IMR-90 (cell line): ENCODE measurements at regions not wholly inside any gene's neighbourhood (a gene's known extent, or its start where the extent isn't known, plus 50 kb on each side); places are given as distances from the start of the nearest gene placed in this dataset.

Experiments used
- ATAC-seq: fragments of 200-7000 bp; cut with Tn5 transposase; 2 replicates; pipeline ENCODE4 v1.9.1; 2020; ENCODE audit warnings: low read depth, mild to moderate bottlenecking, moderate library complexity
- BruUV-seq: library from RNA; stranded (reverse); fragments of 400-500 nt; replicated peaks from 2 replicates; lab custom pipeline; 2021; lab: Mats Ljungman, UMichigan
- CTCF ChIA-PET: fragments of 300-600 bp; formaldehyde crosslinking; extraction: SDS; loops from one replicate; lab custom pipeline; 2021; ENCODE audit warnings: antibody characterized with exemption; lab: Yijun Ruan, JAX
- POLR2A ChIA-PET: fragments of 300-600 bp; sonication (Branson Sonifier 250); formaldehyde crosslinking; loops from one replicate; lab custom pipeline; 2022; ENCODE audit warnings: antibody characterized with exemption; ENCODE audit not compliant: unreplicated experiment; lab: Charles Lee
- DNase-seq: peaks from one replicate; pipeline ENCODE4 v3.0.0; 2013
- H2AFZ ChIP-seq: replicated peaks from 2 replicates; pipeline ENCODE3; 2013; ENCODE audit warnings: low read length, mild to moderate bottlenecking; ENCODE audit not compliant: poor library complexity
- H2AK5ac ChIP-seq: 2 replicates; pipeline ENCODE4 v1.6.1; 2013; ENCODE audit warnings: low read depth, low read length, inconsistent platforms
- H2AK9ac ChIP-seq: replicated peaks from 2 replicates; pipeline ENCODE3; 2013; ENCODE audit warnings: mild to moderate bottlenecking, low read depth, low read length, moderate library complexity; ENCODE audit not compliant: poor library complexity
- H2BK120ac ChIP-seq: 2 replicates; pipeline ENCODE4 v1.6.1; 2013; ENCODE audit warnings: low read depth, low read length, inconsistent platforms
- H2BK15ac ChIP-seq: 3 replicates; pipeline ENCODE4 v1.6.1; 2013; ENCODE audit warnings: low read depth, low read length, inconsistent platforms
- H2BK20ac ChIP-seq: 2 replicates; pipeline ENCODE4 v1.6.1; 2013; ENCODE audit warnings: low read depth, mild to moderate bottlenecking, inconsistent platforms, low read length, moderate library complexity
- H2BK5ac ChIP-seq: 2 replicates; pipeline ENCODE4 v1.6.1; 2013; ENCODE audit warnings: mild to moderate bottlenecking, low read depth, low read length, inconsistent platforms; ENCODE audit not compliant: poor library complexity, severe bottlenecking
- H3K14ac ChIP-seq: replicated peaks from 2 replicates; pipeline ENCODE4 v1.6.1; 2013; ENCODE audit warnings: low read depth, low read length, inconsistent platforms
- H3K18ac ChIP-seq: 2 replicates; pipeline ENCODE4 v1.6.1; 2013; ENCODE audit warnings: low read depth, low read length, control low read depth
- H3K23ac ChIP-seq: 2 replicates; pipeline ENCODE4 v1.6.1; 2013; ENCODE audit warnings: low read depth, low read length, inconsistent platforms
- H3K27ac ChIP-seq: 2 replicates; pipeline ENCODE4 v1.5.1; 2013; ENCODE audit warnings: mild to moderate bottlenecking, control low read depth, low read length; ENCODE audit not compliant: insufficient read depth
- H3K27me3 ChIP-seq: 2 replicates; pipeline ENCODE4 v1.6.1; 2013; ENCODE audit warnings: low read length; ENCODE audit not compliant: control insufficient read depth, insufficient read depth
- H3K36me3 ChIP-seq: 2 replicates; pipeline ENCODE4 v1.6.1; 2013; ENCODE audit warnings: low read length, mixed read lengths; ENCODE audit not compliant: control insufficient read depth, insufficient read depth
- H3K4ac ChIP-seq: 2 replicates; pipeline ENCODE4 v1.6.1; 2013; ENCODE audit warnings: low read depth, low read length, inconsistent platforms
- H3K4me1 ChIP-seq: 2 replicates; pipeline ENCODE4 v1.6.1; 2013; ENCODE audit warnings: low read length, mixed read lengths; ENCODE audit not compliant: control insufficient read depth, insufficient read depth
- H3K4me2 ChIP-seq: 2 replicates; pipeline ENCODE4 v1.6.1; 2013; ENCODE audit warnings: low read depth, mild to moderate bottlenecking, control low read depth, low read length, moderate library complexity
- H3K4me3 ChIP-seq: 2 replicates; pipeline ENCODE4 v1.5.1; 2013; ENCODE audit warnings: low read depth, mild to moderate bottlenecking, control low read depth, low read length, moderate library complexity; ENCODE audit not compliant: insufficient read depth
- H3K56ac ChIP-seq: 2 replicates; pipeline ENCODE4 v1.6.1; 2013; ENCODE audit warnings: low read length, inconsistent platforms; ENCODE audit not compliant: insufficient read depth; ENCODE audit errors: extremely low read depth
- H3K79me1 ChIP-seq, 2 experiments: 2 replicates each; pipeline ENCODE4 v1.6.1; 2013; ENCODE audit warnings: low read length in 2 of 2, inconsistent platforms in 1 of 2, low read depth in 1 of 2
- H3K9ac ChIP-seq: 2 replicates; pipeline ENCODE4 v1.6.1; 2013; ENCODE audit warnings: low read depth, low read length, control low read depth
- H3K9me1 ChIP-seq: 2 replicates; pipeline ENCODE4 v1.6.1; 2013; ENCODE audit warnings: low read length, inconsistent platforms; ENCODE audit not compliant: insufficient read depth
- H3K9me3 ChIP-seq: 2 replicates; pipeline ENCODE4 v1.6.1; 2013; ENCODE audit warnings: low read length; ENCODE audit not compliant: control insufficient read depth, insufficient read depth
- H4K20me1 ChIP-seq: 2 replicates; pipeline ENCODE4 v1.6.1; 2013; ENCODE audit warnings: low read length, inconsistent platforms; ENCODE audit not compliant: insufficient read depth
- H4K5ac ChIP-seq: 2 replicates; pipeline ENCODE4 v1.6.1; 2013; ENCODE audit warnings: mild to moderate bottlenecking, low read depth, low read length, control low read depth
- H4K8ac ChIP-seq, 2 experiments: 2 replicates each; pipeline ENCODE4 v1.6.1; 2013; ENCODE audit warnings: low read depth in 2 of 2, low read length in 2 of 2, control low read depth in 1 of 2, inconsistent platforms in 1 of 2
- H4K91ac ChIP-seq: 2 replicates; pipeline ENCODE4 v1.6.1; 2013; ENCODE audit warnings: low read depth, low read length, inconsistent platforms; ENCODE audit not compliant: insufficient read depth
- FOS ChIP-seq: fragments of 150-350 bp; IDR thresholded peaks from 2 replicates; pipeline ENCODE4 v1.6.1; 2016; ENCODE audit warnings: low read depth, low read length
- MAZ ChIP-seq: IDR thresholded peaks from 2 replicates; pipeline ENCODE4 v1.6.1; 2012; ENCODE audit warnings: low read depth, mild to moderate bottlenecking, low read length, improper control_type of control experiment, moderate library complexity, borderline replicate concordance
- MXI1 ChIP-seq: IDR thresholded peaks from 2 replicates; pipeline ENCODE4 v1.6.1; 2012; ENCODE audit warnings: low read depth, mild to moderate bottlenecking, low read length, moderate library complexity, borderline replicate concordance
- POLR2A ChIP-seq: IDR thresholded peaks from 2 replicates; pipeline ENCODE4 v1.6.1; 2012; ENCODE audit warnings: mild to moderate bottlenecking, low read depth, low read length
- RCOR1 ChIP-seq: IDR thresholded peaks from 2 replicates; pipeline ENCODE4 v1.6.1; 2012; ENCODE audit warnings: mild to moderate bottlenecking, low read length, improper control_type of control experiment; ENCODE audit not compliant: insufficient replicate concordance
- USF2 ChIP-seq: fragments of 150-350 bp; IDR thresholded peaks from 2 replicates; pipeline ENCODE4 v1.6.1; 2017; ENCODE audit warnings: mild to moderate bottlenecking, antibody characterized with exemption, low read length, low read depth
- WGBS, 2 experiments: methylation state at CpG; one replicate each; pipeline versions ENCODE4 v1.1.5 to v1.1.7; 2013; ENCODE audit warnings: missing lambda C conversion rate in 2 of 2; ENCODE audit not compliant: insufficient read length in 1 of 2; ENCODE audit errors: extremely low coverage in 2 of 2; 5-methylcytosine and 5-hydroxymethylcytosine counted together
- dilution Hi-C: fragments of 300-500 bp; cut with HindIII; formaldehyde crosslinking; loops from one replicate; pipeline ENCODE4 v1.14.3; 2018; ENCODE audit warnings: low sequenced_read_pairs; ENCODE audit not compliant: unreplicated experiment
- in situ Hi-C: fragments of 300-500 bp; cut with MboI; formaldehyde crosslinking; loops from 3 replicates; pipeline ENCODE4 v1.14.3; 2019; ENCODE audit warnings: low sequenced_read_pairs, inconsistent platforms, mixed read lengths
- intact Hi-C: fragments of 100-400 bp; cut with micrococcal nuclease; formaldehyde crosslinking; loops from 2 replicates; pipeline ENCODE4 v1.10.0; 2022
- TF ChIP-seq, protein P1 (sequence below): fragments of 150-350 bp; IDR thresholded peaks from 2 replicates; pipeline ENCODE4 v1.6.1; 2016; ENCODE audit warnings: low read depth, mild to moderate bottlenecking, low read length, moderate library complexity, borderline replicate concordance

DNA sequence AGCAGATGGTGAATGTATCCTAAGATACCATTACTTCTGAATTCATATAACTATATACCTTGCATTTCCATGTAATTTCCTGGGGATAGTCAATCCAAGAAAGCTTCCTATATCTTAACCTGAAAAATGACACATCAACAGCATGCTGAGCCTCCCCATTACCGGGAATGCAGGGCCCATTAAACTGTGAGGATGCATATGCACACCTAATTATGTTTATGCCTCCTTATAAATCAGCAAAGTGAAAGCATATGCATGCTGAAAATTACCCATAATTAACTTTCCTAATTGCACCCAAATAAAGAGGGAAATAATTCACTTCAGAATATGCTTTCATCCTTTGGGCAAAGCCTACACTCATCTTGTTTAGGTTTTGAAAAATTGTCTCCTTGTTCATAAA is 663.0 kb downstream of the KCNA4 start:
- Histone ChIP-seq H3K4me3 (no peak overlapping the region), H4K91ac (no peak overlapping the region), H2BK120ac (no peak overlapping the region), H2AK5ac (no peak overlapping the region), H3K4me2 (no peak overlapping the region), H3K9ac (no peak overlapping the region), H3K56ac (no peak overlapping the region), H4K5ac (no peak overlapping the region), H2AK9ac (no peak overlapping the region), H3K14ac (no peak overlapping the region), H3K36me3 (no peaks in the 10 kb centered on the region), H3K23ac (no peak overlapping the region), H2BK15ac (no peak overlapping the region), H2BK5ac (no peak overlapping the region), H3K79me1 (no peaks in the 10 kb centered on the region), H3K18ac (no peak overlapping the region), H3K9me3 (no peaks in the 10 kb centered on the region), H3K9me1 (no peaks in the 10 kb centered on the region), H3K27ac (no peak overlapping the region), H2AFZ (no peak overlapping the region), H3K4ac (no peak overlapping the region), H3K4me1 (no peaks in the 10 kb centered on the region), H3K27me3 (no peaks in the 10 kb centered on the region; the same call in 1 of the 2 replicates), H4K8ac (no peak overlapping the region), H4K20me1 (no peaks in the 10 kb centered on the region), H2BK20ac (no peak overlapping the region)
- TF ChIP-seq MXI1 (no peak), FOS (no peak), MAZ (no peak), POLR2A (no peak), USF2 (no peak), RCOR1 (no peak)
- TF ChIP-seq, protein P1, sequence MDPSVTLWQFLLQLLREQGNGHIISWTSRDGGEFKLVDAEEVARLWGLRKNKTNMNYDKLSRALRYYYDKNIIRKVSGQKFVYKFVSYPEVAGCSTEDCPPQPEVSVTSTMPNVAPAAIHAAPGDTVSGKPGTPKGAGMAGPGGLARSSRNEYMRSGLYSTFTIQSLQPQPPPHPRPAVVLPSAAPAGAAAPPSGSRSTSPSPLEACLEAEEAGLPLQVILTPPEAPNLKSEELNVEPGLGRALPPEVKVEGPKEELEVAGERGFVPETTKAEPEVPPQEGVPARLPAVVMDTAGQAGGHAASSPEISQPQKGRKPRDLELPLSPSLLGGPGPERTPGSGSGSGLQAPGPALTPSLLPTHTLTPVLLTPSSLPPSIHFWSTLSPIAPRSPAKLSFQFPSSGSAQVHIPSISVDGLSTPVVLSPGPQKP, result no peak
- CTCF ChIA-PET, result no interaction called here
- POLR2A ChIA-PET, result no interaction called here
- DNase-seq (no peak), ATAC-seq (no peak)
- intact Hi-C loops (no loop called here), dilution Hi-C loops (no loop called here), in situ Hi-C loops (no loop called here)
- no TSS peak for BruUV-seq
- whole genome bisulfite sequencing, 2 experiments, result no CpG with 5 or more reads among the region's 1 CpG
